Astrocyte of the cerebellum (primary cell): ENCODE measurements at regions not wholly inside any gene's neighbourhood (a gene's known extent, or its start where the extent isn't known, plus 50 kb on each side); places are given as distances from the start of the nearest gene placed in this dataset.

Experiments used
- DNase-seq: peaks from one replicate; pipeline ENCODE4 v3.0.0-alpha.2; 2011; ENCODE audit warnings: low read depth
- H3K4me3 ChIP-seq: 2 replicates; pipeline ENCODE4 v1.5.1; 2011; ENCODE audit warnings: mild to moderate bottlenecking, low read depth, low read length, moderate library complexity
- in situ Hi-C: cut with HindIII; loops from 2 replicates; pipeline ENCODE4 v1.10.0; 2017; ENCODE audit warnings: low sequenced_read_pairs
- TF ChIP-seq, protein P1 (sequence below): IDR thresholded peaks from 2 replicates; pipeline ENCODE4 v1.5.1; 2012; ENCODE audit warnings: low read length, low read depth, moderate library complexity, mild to moderate bottlenecking; ENCODE audit errors: missing control alignments

DNA sequence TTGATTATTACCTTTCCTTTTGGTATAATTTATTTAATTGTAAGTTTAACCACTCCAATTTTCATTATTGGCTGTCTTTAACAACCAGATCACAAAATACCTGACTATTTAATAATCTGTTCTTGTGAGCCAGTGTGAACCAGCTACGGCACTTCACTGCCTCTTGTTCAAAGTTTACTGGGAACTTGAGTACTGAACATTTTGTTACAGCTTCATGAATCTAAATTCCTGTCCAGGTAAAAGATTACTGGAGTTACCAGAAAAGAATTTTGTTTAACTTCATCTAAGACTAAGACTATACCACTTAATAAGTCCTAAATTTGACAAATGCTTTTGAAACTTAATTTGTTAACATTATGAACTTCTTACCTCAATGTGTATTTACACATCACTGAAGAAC, 178.3 kb downstream of the FBXO8 start:
- TF ChIP-seq, protein P1, sequence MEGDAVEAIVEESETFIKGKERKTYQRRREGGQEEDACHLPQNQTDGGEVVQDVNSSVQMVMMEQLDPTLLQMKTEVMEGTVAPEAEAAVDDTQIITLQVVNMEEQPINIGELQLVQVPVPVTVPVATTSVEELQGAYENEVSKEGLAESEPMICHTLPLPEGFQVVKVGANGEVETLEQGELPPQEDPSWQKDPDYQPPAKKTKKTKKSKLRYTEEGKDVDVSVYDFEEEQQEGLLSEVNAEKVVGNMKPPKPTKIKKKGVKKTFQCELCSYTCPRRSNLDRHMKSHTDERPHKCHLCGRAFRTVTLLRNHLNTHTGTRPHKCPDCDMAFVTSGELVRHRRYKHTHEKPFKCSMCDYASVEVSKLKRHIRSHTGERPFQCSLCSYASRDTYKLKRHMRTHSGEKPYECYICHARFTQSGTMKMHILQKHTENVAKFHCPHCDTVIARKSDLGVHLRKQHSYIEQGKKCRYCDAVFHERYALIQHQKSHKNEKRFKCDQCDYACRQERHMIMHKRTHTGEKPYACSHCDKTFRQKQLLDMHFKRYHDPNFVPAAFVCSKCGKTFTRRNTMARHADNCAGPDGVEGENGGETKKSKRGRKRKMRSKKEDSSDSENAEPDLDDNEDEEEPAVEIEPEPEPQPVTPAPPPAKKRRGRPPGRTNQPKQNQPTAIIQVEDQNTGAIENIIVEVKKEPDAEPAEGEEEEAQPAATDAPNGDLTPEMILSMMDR: no peak
- H3K4me3 ChIP-seq: no peak overlapping the region
- DNase-seq: no peak
- in situ Hi-C loops: no loop called here

DNA sequence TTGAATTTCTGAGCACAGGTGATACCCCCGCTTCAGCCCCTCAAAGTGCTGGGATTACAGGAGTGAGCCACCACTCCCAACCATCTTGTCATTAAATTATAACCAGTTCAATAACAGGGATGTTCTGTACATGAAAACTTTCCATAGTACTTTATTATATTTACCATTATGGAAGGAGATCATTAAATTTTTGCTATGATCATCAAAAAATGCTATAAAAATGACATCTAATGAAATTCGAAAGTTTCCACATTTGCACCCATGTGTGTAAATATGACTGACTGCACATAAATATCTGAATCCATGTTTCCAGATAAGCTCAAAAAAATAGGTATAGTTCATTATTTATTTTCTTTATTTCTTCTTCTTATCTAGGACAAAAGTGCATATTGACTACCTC, 182.6 kb downstream of the FBXO8 start:
- no peak overlapping the region for H3K4me3 ChIP-seq
- DNase-seq: no peak
- TF ChIP-seq, protein P1: no peak
- in situ Hi-C loops: no loop called here

DNA sequence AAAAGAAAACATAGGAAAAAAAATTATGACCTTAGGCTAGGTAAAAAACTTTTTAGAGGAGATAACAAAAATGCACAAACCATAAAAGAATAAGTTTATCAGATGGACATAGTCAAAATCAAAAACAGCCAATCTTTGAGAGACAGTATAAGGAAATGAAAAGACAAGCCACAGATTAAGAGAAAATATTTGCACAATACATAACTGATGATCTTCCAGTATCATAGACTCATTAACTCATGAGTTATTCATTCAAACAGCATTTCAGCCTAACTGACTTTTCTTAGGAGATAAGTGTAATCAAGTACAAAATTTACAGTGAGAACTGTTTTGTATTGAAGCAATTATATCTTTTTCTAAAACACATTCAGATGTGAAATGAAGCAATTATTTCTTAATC, 183.8 kb downstream of the FBXO8 start:
- in situ Hi-C loops: no loop called here
- H3K4me3 ChIP-seq: no peak overlapping the region
- DNase-seq: no peak
- TF ChIP-seq, protein P1: no peak

DNA sequence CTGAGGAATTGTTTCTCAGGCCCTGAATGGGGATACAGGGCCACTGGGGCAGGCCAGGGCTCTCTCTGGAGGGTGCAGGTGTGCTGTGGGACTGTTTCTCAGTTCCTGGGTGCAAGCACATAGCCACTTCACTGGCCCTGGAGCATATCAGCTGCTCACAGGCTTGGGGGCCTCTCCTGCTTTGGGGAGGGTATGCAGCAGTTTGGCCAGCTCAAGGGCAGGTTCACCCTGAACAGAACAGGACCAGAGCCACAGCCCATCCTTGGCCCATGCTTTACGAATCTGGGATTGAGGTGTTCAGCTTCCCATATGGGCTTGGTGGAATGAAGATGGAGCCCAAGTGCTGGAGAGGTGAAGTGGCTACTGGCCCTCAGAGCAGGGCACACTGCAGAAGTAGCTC, 186.5 kb downstream of the FBXO8 start:
- DNase-seq: no peak
- H3K4me3 ChIP-seq: no peak overlapping the region
- in situ Hi-C loops: no loop called here
- TF ChIP-seq, protein P1: no peak

DNA sequence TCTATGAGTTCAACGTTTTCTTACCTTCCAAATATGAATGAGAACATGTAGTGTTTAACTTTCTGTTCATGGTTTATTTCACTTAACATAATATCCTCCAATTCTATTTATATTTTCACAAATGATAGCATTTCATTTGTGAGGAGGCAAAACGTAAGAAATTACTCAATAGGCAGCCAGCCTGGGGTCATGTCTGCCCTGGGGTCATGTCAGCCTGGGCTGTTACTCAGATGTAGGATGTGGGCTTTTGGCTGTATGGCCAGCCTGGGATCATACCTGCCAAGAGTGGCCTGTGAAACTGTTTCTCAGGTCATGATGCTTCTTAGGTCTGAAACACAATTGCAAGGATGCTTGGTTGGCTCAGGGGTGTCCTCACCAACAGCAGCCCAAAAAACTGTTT, 187.0 kb downstream of the FBXO8 start:
- no peak for DNase-seq
- in situ Hi-C loops: no loop called here
- TF ChIP-seq, protein P1: no peak
- no peak overlapping the region for H3K4me3 ChIP-seq

DNA sequence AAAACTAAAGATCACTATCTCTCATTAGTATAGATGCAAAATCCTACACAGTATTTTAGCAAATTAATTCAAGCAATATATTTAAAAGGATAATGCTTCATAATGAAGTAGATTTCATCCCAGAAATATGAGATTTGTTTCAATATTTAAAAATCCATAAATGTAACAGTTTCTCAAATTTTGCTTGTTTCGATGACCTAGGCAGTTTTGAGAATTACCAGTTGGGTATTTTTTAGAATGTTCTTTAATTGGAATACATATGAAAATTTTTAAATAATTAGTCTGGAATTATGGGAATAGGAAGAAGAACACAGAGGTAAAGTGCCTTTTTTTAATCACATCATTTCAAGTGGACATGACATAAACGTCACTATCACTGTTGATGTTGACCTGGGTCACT, 192.3 kb downstream of the FBXO8 start:
- in situ Hi-C loops: no loop called here
- TF ChIP-seq, protein P1: no peak
- DNase-seq: no peak
- H3K4me3 ChIP-seq: no peak overlapping the region

DNA sequence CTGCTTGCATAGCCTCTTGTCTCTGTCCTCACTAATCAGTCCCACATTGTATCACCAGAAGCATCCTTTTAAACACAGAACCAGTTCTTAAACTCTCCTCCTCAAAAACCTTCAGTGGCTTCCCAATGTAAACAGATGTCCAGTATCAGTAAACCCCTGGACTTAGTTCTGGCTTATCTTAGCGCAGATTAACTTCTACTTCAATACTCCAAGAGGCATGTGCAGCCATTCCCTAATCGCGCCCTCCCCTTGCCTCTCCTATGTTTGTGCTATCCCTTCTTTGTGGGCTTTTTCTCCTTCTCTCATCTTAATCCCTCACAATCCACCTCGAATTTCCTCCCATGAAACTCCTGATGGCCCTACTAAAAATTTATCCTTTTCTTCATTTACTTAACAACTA, 193.8 kb downstream of the FBXO8 start:
- TF ChIP-seq, protein P1: no peak
- in situ Hi-C loops: no loop called here
- no peak overlapping the region for H3K4me3 ChIP-seq
- DNase-seq: no peak
